HG03025 (cell line): ENCODE measurements at regions not wholly inside any gene's neighbourhood (a gene's known extent, or its start where the extent isn't known, plus 50 kb on each side); places are given as distances from the start of the nearest gene placed in this dataset.

Experiments used
- ATAC-seq: cut with Tn5 transposase; IDR thresholded peaks from one replicate; pipeline ENCODE4 v1.9.1; 2021; ENCODE audit warnings: mild to moderate bottlenecking, moderate library complexity; ENCODE audit not compliant: unreplicated experiment, low FRiP score

DNA sequence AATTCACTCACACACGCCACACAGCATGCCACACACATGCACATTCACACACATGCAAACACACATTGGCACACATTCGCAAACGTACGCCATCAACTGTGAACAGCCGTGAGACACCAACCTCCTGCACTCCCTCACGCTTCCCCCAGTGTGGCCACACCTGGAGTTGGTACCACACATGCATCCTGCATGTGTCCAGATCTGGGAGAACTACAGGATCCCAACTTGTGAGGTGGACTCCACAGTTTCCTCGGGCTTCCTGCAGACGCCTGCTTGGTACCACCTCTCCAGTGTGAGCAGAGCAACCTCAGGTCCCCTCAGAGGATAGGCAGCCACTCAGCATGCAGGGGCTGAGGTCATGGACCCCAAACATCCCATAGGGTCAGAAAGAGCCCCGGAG lies 239.0 kb downstream of the EIPR1 start:
- no peak for ATAC-seq

DNA sequence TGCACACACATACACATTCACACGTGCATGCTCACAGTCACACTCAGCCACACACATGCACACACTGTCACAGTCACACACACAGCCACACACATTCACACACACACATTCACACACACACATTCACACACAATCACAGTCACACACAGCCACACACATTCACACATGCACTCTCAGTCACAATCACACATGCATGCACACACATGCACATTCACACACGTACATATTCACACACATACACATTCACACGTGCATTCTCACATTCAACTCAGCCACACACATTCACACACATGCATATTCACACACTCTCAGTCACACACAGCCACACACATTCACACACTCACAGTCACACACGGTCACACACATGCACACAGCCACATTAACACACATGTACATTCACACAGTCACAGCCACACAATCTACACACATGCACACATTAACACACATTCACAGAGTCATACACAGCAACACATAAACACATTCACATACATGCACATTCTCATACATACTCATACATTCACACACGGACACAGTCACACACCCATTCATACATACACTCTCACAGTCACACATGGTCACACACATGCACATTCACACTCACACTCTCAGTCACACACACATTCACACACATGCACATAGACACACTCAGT lies 239.8 kb downstream of the EIPR1 start:
- ATAC-seq = no peak

DNA sequence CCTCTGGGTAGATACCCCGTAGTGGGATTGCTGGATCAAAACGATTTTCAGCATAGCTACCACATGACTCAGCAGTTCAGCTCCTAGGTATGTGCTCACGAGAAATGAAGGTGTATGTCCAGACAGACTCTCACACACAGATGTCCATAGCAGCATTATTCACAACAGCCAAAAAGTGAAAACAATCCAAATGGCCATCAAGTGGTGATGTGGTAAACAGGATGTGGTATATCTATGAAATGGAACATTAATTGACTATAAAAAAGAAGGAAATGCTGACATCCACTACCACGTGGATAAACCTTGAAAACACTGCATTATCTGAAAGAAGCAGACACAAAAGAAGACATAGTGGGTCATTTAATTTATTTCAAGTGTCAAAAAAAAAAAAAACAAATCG lies 241.9 kb downstream of the EIPR1 start:
- ATAC-seq = no peak

DNA sequence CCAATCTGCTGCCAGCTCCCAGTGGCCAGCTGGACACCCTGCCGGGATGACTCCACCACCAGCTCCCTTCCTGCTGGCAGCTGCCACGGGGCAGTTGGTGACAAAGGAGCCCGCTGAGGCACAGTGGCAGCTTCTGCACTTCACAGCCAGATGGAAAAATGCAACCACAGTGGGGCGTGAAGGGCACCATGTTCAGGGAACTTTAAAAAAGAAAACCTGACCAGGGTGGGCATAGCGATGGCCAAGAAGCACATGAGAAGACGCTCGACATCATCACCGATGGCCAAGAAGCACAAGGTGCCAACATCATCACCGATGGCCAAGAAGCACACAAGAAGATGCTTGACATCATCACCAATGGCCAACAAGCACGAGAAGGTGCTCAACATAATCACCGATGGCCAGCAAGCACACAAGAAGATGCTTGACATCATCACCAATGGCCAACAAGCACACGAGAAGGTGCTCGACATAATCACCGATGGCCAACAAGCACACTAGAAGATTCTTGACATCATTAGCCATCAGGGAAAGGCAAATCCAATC lies 243.5 kb downstream of the EIPR1 start:
- no peak for ATAC-seq

GRCh38 chr2:3132966-3133365 lies 244.7 kb downstream of the EIPR1 start:
- no peak for ATAC-seq

GRCh38 chr2:3132466-3132865 lies 245.2 kb downstream of the EIPR1 start:
- no peak for ATAC-seq

DNA sequence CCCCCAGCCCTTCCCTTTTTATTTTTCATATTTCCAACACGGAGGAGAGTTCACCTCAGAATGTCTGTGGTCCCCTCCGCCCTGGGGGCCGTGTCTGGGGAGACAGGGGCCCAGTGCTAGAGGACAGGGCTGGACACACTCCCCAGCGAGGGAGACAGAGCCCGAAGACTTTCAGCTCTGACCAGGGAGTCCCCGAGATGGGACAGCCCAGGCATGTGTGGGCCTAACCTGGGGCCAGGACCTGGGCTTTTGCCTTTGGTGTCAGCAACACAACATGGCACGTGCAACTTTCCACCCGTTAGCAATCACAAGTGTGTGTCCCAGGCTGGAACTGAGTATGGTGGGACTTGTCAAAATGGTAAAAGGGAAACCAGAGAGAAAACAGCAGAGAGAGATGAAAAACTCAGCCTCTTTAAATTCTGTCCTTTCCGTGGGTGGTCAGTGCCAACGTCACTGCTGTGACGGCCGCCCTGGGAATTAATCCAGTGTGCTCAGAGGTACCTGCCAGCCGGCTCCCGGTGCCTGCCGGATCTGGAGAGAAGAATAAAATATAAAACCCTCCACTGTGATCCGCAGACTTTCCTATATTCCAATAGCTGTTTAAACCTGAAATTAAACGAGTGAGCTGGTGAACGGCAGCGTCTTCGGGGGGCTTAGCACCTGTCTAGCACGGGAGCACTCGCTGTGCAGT lies 245.8 kb downstream of the EIPR1 start:
- no peak for ATAC-seq

DNA sequence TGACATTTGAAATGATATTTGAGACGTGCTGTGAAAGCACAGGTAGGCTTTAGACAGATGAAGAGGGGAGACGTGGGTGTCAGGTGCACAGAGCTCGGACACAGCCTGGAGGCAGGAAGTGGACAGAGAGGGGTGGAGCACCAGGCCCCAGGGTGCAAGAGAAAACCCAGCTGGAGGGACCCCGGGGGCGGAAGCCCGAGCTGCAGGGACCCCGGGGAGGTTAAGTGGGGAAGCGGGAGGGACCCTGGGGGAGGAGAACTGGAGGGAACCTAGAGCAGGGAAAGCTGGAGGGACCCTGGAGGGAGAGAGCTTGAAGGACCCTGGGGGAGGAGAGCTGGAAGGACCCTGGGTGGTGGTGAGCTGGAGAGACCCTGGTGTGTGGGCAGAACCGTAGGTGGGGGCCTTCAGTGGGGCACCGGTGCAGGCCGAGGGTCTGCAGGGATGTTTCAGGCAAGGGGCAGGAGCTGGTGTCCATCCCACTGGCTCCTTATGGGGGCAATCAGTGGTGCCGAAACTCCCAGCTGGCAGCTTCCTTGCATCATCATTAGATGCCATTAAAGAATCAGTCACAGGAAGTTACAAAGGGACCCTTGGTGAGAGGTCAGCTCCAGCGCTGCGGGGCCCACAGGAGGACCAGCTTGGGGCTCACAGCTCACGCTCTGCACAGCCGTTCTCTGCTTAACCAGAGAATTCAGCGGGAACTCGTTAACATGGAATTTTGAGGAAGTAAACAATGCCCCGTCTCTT lies 246.6 kb downstream of the EIPR1 start:
- ATAC-seq = no peak

DNA sequence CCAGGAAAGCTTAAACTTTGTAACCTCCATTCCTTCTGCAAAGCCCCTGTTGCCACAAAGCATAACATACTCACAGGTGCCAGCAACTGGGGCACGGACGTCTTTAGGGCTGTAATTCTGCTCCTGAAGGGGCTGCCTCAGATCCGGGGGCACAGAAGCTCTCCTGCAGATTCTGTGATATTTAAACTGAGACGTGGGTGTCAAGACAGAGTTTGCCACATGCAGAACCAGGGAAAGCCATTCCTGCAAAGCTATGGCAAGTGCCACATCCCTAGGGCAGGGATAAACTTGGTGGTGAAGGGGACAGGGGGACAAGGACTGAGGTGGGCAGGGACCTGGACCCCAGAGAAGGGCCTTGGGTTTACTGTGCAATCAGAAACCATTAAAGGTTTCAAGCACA lies 247.2 kb downstream of the EIPR1 start:
- ATAC-seq = no peak

GRCh38 chr2:3129867-3130266 lies 247.8 kb downstream of the EIPR1 start:
- ATAC-seq = no peak

GRCh38 chr2:3128786-3129185 lies 248.8 kb downstream of the EIPR1 start:
- no peak for ATAC-seq

GRCh38 chr2:3127710-3128109 lies 249.9 kb downstream of the EIPR1 start:
- ATAC-seq = no peak

DNA sequence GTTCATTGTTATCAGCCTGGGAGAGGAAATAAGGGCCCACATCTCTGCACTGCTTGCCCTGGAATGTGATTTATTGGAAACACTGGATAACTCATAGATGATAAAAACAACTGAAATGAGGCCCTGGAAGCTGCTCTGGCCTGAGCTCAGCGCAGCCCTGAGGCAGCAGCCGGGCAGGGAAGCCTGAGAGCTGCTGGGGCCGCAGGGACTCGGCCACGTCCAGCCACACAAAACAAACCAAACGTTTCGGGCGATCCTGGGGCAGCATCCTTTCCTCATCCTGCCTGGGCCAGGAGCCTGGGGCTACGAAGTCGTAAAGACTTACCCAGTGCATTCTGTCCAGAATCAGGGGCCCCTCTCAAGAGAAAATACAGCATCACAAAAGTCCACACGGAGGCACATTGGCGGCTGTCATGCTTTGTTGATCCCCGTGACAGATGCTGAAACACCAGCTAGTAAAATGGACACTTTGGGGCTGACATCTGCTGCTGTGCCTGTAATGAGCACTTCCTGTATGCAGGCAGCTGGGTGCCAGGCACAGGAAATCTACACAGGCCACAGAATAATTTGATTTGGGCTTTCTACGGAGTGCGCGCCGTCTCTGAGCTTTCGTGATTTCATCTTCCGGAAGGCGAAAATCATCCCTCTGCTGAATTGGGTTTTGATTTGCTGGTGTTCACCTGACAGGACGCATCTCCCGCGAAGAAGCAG lies 250.6 kb downstream of the EIPR1 start:
- no peak for ATAC-seq

GRCh38 chr2:3126171-3126910 lies 251.3 kb downstream of the EIPR1 start:
- ATAC-seq = no peak

- ATAC-seq = no peak
Observed at GRCh38 chr2:3125761-3126130, 251.9 kb downstream of the EIPR1 start.

DNA sequence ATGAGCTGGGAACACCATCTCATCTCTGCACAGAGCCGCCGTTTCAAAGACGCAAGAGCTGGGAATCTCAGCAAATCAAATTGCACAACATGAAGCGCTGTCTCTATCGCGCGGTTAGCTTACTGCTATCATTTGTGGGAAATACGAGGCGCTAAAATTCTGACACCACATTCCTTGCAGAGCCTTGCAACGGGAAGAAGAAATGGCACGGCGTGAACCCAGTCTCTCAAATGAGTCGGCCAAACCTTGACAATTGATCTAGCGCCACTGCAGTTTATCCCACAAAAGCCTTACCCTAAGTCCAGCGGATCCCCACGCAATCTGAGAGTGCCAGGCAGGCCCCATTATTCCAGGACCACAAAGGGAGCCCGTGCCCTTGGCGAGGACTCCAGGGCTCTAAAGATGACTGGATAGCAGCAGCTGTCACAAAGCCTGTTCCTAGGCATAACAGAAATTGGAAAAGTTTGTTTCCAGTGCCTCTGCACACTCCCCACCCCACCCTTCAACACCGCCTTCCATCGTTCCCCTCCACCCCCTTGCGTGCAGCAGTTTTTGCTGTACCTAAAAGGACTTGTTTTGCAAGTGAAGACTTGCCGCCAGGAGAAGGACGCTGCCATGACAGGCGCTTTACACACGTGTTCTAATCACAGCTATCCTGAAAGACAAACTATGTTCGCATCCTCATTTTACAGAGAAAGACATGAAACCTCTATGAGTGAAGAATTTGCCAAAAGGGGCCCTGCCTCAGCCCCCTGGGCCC lies 252.4 kb downstream of the EIPR1 start:
- no peak for ATAC-seq

DNA sequence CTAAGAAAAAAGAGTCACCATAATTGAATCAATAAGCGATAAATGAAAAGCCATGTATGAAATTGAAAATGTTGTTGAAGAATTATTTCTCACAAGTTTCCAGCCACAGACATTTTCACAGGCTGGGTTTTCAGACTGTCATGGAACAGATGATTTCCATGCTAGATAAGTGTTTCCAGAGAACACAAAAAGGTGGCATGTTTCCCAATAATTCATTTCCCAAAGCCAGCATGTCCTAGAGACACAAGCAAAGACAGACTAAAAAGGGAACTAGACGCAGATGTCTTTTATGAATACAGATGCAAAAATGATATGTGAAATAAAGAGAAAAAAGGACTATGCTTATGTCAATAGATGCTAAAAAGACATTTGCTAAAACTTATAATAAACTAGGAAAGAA lies 255.1 kb downstream of the EIPR1 start:
- ATAC-seq = no peak

- ATAC-seq = no peak
Observed at GRCh38 chr2:3121601-3122000, 256.0 kb downstream of the EIPR1 start.

GRCh38 chr2:3117650-3118216 lies 259.9 kb downstream of the EIPR1 start:
- no peak for ATAC-seq
